ENCODE measurements at regions not wholly inside any gene's neighbourhood (a gene's known extent, or its start where the extent isn't known, plus 50 kb on each side); places are given as distances from the start of the nearest gene placed in this dataset.

DNA sequence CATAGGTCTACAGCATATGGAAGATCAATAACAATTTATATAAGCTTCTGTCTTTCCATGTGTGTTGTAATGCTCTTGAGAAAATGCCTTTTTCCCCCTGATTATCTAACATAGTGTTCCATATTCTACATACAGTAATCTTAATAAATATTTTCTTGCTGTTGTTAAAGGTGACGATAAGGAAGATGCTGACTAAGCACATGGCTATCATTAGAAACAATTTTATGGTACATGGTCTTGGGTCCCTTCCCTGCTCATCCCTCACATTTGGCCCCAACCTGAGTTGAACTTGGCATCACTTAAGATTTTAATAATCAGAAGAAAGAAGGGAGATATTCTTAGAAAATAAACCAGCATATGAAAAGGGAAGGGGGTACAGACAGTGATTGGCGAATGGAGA, 382.1 kb upstream of the CDH20 start:
- TF ChIP-seq CTCF (IDR thresholded peaks at IDR 0.05; ENCODE audit: low read depth, low read length) (no peak), POLR2A (IDR thresholded peaks at IDR 0.05; ENCODE audit: extremely low read depth, insufficient read length) (no peak)

Data from NB4 (cell line).